MM.1S (cell line): ENCODE measurements at regions not wholly inside any gene's neighbourhood (a gene's known extent, or its start where the extent isn't known, plus 50 kb on each side); places are given as distances from the start of the nearest gene placed in this dataset.

Source experiments
- DNase-seq: peaks from one replicate; pipeline ENCODE4 v3.0.0-alpha.2; 2015
- H2AFZ ChIP-seq: fragments of 300-600 bp; sonication (generic); 2 replicates; pipeline ENCODE4 v1.6.0; 2016; ENCODE audit warnings: antibody characterized with exemption, low read length
- H3F3A ChIP-seq: fragments of 300-600 bp; sonication (generic); 2 replicates; pipeline ENCODE4 v1.6.1; 2016; ENCODE audit warnings: mild to moderate bottlenecking, antibody characterized with exemption, low read length, moderate library complexity, mixed read lengths; ENCODE audit not compliant: insufficient read depth
- H3K27ac ChIP-seq: fragments of 300-600 bp; sonication (generic); 2 replicates; pipeline ENCODE4 v1.5.1; 2016; ENCODE audit warnings: mild to moderate bottlenecking, low read length
- H3K27me3 ChIP-seq: fragments of 300-600 bp; sonication (generic); replicated peaks from 2 replicates; pipeline ENCODE4 v1.6.0; 2016; ENCODE audit warnings: low read length; ENCODE audit not compliant: insufficient read depth
- H3K36me3 ChIP-seq: fragments of 300-600 bp; sonication (generic); replicated peaks from 2 replicates; pipeline ENCODE4 v1.6.1; 2016; ENCODE audit warnings: mild to moderate bottlenecking, low read length, mixed read lengths; ENCODE audit not compliant: insufficient read depth
- H3K4me1 ChIP-seq: fragments of 300-600 bp; sonication (generic); 2 replicates; pipeline ENCODE4 v1.6.1; 2016; ENCODE audit warnings: low read length, mixed read lengths
- H3K4me2 ChIP-seq: fragments of 300-600 bp; sonication (generic); 2 replicates; pipeline ENCODE4 v1.6.0; 2016; ENCODE audit warnings: low read depth, low read length
- H3K4me3 ChIP-seq: fragments of 300-600 bp; sonication (generic); 2 replicates; pipeline ENCODE4 v1.5.1; 2016; ENCODE audit warnings: low read length, mixed read lengths
- H3K79me2 ChIP-seq: fragments of 300-600 bp; sonication (generic); 2 replicates; pipeline ENCODE4 v1.6.1; 2016; ENCODE audit warnings: mixed run types, low read length, mixed read lengths
- H3K9ac ChIP-seq: fragments of 300-600 bp; sonication (generic); 2 replicates; pipeline ENCODE4 v1.6.1; 2016; ENCODE audit warnings: low read length, mixed read lengths
- H3K9me2 ChIP-seq: fragments of 300-600 bp; sonication (generic); replicated peaks from 2 replicates; pipeline ENCODE4 v1.6.1; 2016; ENCODE audit warnings: mild to moderate bottlenecking, low read length, mixed read lengths; ENCODE audit not compliant: insufficient read depth
- H3K9me3 ChIP-seq: fragments of 300-600 bp; sonication (generic); replicated peaks from 2 replicates; pipeline ENCODE4 v1.6.1; 2016; ENCODE audit warnings: mild to moderate bottlenecking, low read length, mixed read lengths; ENCODE audit not compliant: insufficient read depth
- H4K20me1 ChIP-seq: fragments of 300-600 bp; sonication (generic); 2 replicates; pipeline ENCODE4 v1.6.1; 2016; ENCODE audit warnings: mild to moderate bottlenecking, low read length, moderate library complexity, mixed read lengths; ENCODE audit not compliant: insufficient read depth
- CTCF ChIP-seq: fragments of 300-600 bp; sonication (generic); IDR thresholded peaks from 2 replicates; pipeline ENCODE4 v1.5.1; 2016; ENCODE audit warnings: antibody characterized with exemption, low read length, mixed read lengths
- EZH2 ChIP-seq: fragments of 300-600 bp; sonication (generic); optimal IDR thresholded peaks from 2 replicates; pipeline ENCODE3; 2017; ENCODE audit warnings: low read depth, mild to moderate bottlenecking, antibody characterized with exemption, low read length, mixed read lengths
- EZH2phosphoT487 ChIP-seq: fragments of 300-600 bp; sonication (generic); IDR thresholded peaks from 2 replicates; pipeline ENCODE4 v1.6.1; 2018; ENCODE audit warnings: antibody characterized with exemption, low read length

DNA sequence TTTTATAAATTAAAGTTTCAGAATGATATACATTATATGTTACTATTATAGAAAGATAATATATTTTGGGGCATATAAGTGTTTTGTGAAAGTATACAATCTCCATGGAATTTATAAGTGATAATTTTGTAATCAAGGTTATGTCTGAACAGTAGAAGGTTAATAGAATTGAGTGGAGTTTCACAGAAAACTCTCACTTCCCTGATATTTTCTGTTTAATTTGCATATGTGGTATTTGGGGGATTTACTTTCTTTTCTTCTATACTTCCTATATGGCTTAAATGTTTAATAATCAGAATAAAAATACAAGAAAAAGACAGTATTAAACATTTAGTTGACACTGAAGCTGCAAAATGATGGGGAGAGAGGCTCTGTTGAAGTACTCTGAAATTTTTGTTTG, 848.5 kb downstream of the DACH1 start:
- no peak overlapping the region for H3K4me2 ChIP-seq
- no peaks in the 10 kb centered on the region for H3K36me3 ChIP-seq
- no peaks in the 10 kb centered on the region for H3K79me2 ChIP-seq
- H3K9me2 ChIP-seq, result no peaks in the 10 kb centered on the region
- no peaks in the 10 kb centered on the region for H3K4me1 ChIP-seq
- H4K20me1 ChIP-seq, result no peaks in the 10 kb centered on the region
- TF ChIP-seq CTCF (no peak), EZH2phosphoT487 (no peak), EZH2 (no peak)
- no peak overlapping the region for H3K27ac ChIP-seq
- H2AFZ ChIP-seq, result no peak overlapping the region
- H3K27me3 ChIP-seq, result no peaks in the 10 kb centered on the region
- no peaks in the 10 kb centered on the region for H3K9me3 ChIP-seq
- DNase-seq, result no peak
- H3K4me3 ChIP-seq, result no peak overlapping the region
- H3F3A ChIP-seq, result no peaks in the 10 kb centered on the region
- H3K9ac ChIP-seq, result no peak overlapping the region

- H3K9me2 ChIP-seq, result no peaks in the 10 kb centered on the region
- H3K4me1 ChIP-seq, result no peaks in the 10 kb centered on the region
- no peaks in the 10 kb centered on the region for H3K27me3 ChIP-seq
- no peaks in the 10 kb centered on the region for H4K20me1 ChIP-seq
- TF ChIP-seq CTCF (no peak), EZH2phosphoT487 (no peak), EZH2 (no peak)
- H3K9ac ChIP-seq, result no peak overlapping the region
- H3K4me3 ChIP-seq, result no peak overlapping the region
- no peaks in the 10 kb centered on the region for H3K9me3 ChIP-seq
- no peaks in the 10 kb centered on the region for H3K79me2 ChIP-seq
- H3K4me2 ChIP-seq, result no peak overlapping the region
- DNase-seq, result no peak
- H3K36me3 ChIP-seq, result no peaks in the 10 kb centered on the region
- no peak overlapping the region for H2AFZ ChIP-seq
- no peaks in the 10 kb centered on the region for H3F3A ChIP-seq
- H3K27ac ChIP-seq, result no peak overlapping the region
Measured at GRCh38 chr13:71017607-71018006, 849.4 kb downstream of the DACH1 start.

GRCh38 chr13:71015516-71015915, 851.5 kb downstream of the DACH1 start:
- Histone ChIP-seq H3K4me1 (no peaks in the 10 kb centered on the region), H3K27me3 (no peaks in the 10 kb centered on the region), H2AFZ (no peak overlapping the region), H4K20me1 (no peaks in the 10 kb centered on the region), H3F3A (no peaks in the 10 kb centered on the region), H3K36me3 (no peaks in the 10 kb centered on the region), H3K9me3 (no peaks in the 10 kb centered on the region), H3K27ac (no peak overlapping the region), H3K79me2 (no peaks in the 10 kb centered on the region), H3K4me2 (no peak overlapping the region), H3K9me2 (no peaks in the 10 kb centered on the region), H3K4me3 (no peak overlapping the region), H3K9ac (no peak overlapping the region)
- no peak for DNase-seq
- TF ChIP-seq EZH2phosphoT487 (no peak), CTCF (no peak), EZH2 (no peak)

GRCh38 chr13:71015021-71015420, 852.0 kb downstream of the DACH1 start:
- Histone ChIP-seq H3K4me1 (no peaks in the 10 kb centered on the region), H3K27me3 (no peaks in the 10 kb centered on the region), H3K4me3 (no peak overlapping the region), H3F3A (no peaks in the 10 kb centered on the region), H2AFZ (no peak overlapping the region), H3K9me3 (no peaks in the 10 kb centered on the region), H3K9ac (no peak overlapping the region), H3K27ac (no peak overlapping the region), H3K79me2 (no peaks in the 10 kb centered on the region), H3K36me3 (no peaks in the 10 kb centered on the region), H3K9me2 (no peaks in the 10 kb centered on the region), H3K4me2 (no peak overlapping the region), H4K20me1 (no peaks in the 10 kb centered on the region)
- DNase-seq, result no peak
- TF ChIP-seq EZH2phosphoT487, result no peak
- TF ChIP-seq CTCF, result no peak
- no peak for TF ChIP-seq EZH2
